ENCODE measurements at regions not wholly inside any gene's neighbourhood (a gene's known extent, or its start where the extent isn't known, plus 50 kb on each side); places are given as distances from the start of the nearest gene placed in this dataset.

- FAIRE-seq: peak; percentile 73
- DNase-seq (ENCODE audit: insufficient read length, low spot score): no peak
These were observed 465.2 kb upstream of the CITED2 start for GRCh38 chr6:139839506-139840156.

- DNase-seq (ENCODE audit: insufficient read length, low spot score) (no peak), FAIRE-seq (no peak)
These were observed 459.8 kb upstream of the CITED2 start for GRCh38 chr6:139834232-139834631.

GRCh38 chr6:139833592-139833991 lies 459.1 kb upstream of the CITED2 start:
- no peak for DNase-seq (ENCODE audit: insufficient read length, low spot score)
- no peak for FAIRE-seq

- no peak for FAIRE-seq
These were observed 458.3 kb upstream of the CITED2 start for GRCh38 chr6:139832493-139833305.

GRCh38 chr6:139829576-139829975 lies 455.1 kb upstream of the CITED2 start:
- FAIRE-seq (no peak), DNase-seq (ENCODE audit: insufficient read length, low spot score) (no peak)

More at GRCh38 chr6:139832493-139833305, 458.3 kb upstream of the CITED2 start:
- no peak for DNase-seq (ENCODE audit: insufficient read length, low spot score)

GRCh38 chr6:139828751-139829519 lies 454.5 kb upstream of the CITED2 start:
- FAIRE-seq: no peak
- DNase-seq (ENCODE audit: insufficient read length, low spot score): no peak

GRCh38 chr6:139825935-139826374 lies 451.5 kb upstream of the CITED2 start:
- no peak for DNase-seq (ENCODE audit: insufficient read length, low spot score)
- no peak for FAIRE-seq

GRCh38 chr6:139824864-139825263 lies 450.4 kb upstream of the CITED2 start:
- FAIRE-seq (no peak), DNase-seq (ENCODE audit: insufficient read length, low spot score) (no peak)

- no peak for FAIRE-seq
- no peak for DNase-seq (ENCODE audit: insufficient read length, low spot score)
These were observed 449.3 kb upstream of the CITED2 start for GRCh38 chr6:139823808-139824126.

GRCh38 chr6:139823099-139823807 lies 448.8 kb upstream of the CITED2 start:
- DNase-seq (ENCODE audit: insufficient read length, low spot score): no peak
- no peak for FAIRE-seq

- FAIRE-seq: no peak
- DNase-seq (ENCODE audit: insufficient read length, low spot score): no peak
These were observed 447.3 kb upstream of the CITED2 start for GRCh38 chr6:139821676-139822223.

GRCh38 chr6:139820210-139820609 lies 445.8 kb upstream of the CITED2 start:
- FAIRE-seq: no peak

GRCh38 chr6:139819776-139820175 lies 445.3 kb upstream of the CITED2 start:
- FAIRE-seq: no peak
- DNase-seq (ENCODE audit: insufficient read length, low spot score): no peak

More at GRCh38 chr6:139820210-139820609, 445.8 kb upstream of the CITED2 start:
- DNase-seq (ENCODE audit: insufficient read length, low spot score): no peak

- FAIRE-seq (peak; percentile 47), DNase-seq (ENCODE audit: insufficient read length, low spot score) (no peak)
These were observed 438.5 kb upstream of the CITED2 start for GRCh38 chr6:139812939-139813338.

- no peak for FAIRE-seq
These were observed 427.3 kb upstream of the CITED2 start for GRCh38 chr6:139801571-139802321.

GRCh38 chr6:139800837-139801236 lies 426.4 kb upstream of the CITED2 start:
- DNase-seq (ENCODE audit: insufficient read length, low spot score) (no peak), FAIRE-seq (no peak)

More at GRCh38 chr6:139801571-139802321, 427.3 kb upstream of the CITED2 start:
- DNase-seq (ENCODE audit: insufficient read length, low spot score): no peak

GRCh38 chr6:139790527-139790926 lies 416.1 kb upstream of the CITED2 start:
- FAIRE-seq (no peak), DNase-seq (ENCODE audit: insufficient read length, low spot score) (no peak)

- DNase-seq (ENCODE audit: insufficient read length, low spot score) (no peak), FAIRE-seq (no peak)
These were observed 409.8 kb upstream of the CITED2 start for GRCh38 chr6:139784222-139784769.

- DNase-seq (ENCODE audit: insufficient read length, low spot score) (no peak), FAIRE-seq (no peak)
These were observed 405.7 kb upstream of the CITED2 start for GRCh38 chr6:139779988-139780774.
